ENCODE measurements at regions not wholly inside any gene's neighbourhood (a gene's known extent, or its start where the extent isn't known, plus 50 kb on each side); places are given as distances from the start of the nearest gene placed in this dataset.

DNA sequence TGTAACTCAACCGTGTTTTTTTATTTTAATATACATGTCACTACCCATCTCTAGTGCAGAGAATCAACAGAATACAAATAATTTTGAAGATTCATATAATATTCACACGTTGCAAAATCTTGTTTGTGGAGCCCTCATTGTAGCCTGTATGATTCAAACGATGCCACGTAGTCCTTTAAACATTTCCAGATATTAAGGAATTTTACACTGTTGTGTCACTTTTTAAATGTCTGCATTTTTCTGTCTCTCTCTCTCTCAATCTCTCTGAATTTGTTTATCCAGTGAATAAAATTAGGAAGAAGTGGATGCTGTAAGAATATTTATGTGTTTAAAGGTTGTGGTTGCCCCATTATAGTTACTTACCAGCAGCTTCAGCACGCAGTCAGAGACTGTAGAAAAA lies 262.0 kb downstream of the PAX1 start (continued):
- TF ChIP-seq CTBP2 (IDR thresholded peaks at IDR 0.05; ENCODE audit: borderline replicate concordance, insufficient read depth, insufficient read length, low read length) (no peak), CEBPB (IDR thresholded peaks at IDR 0.05; ENCODE audit: low read depth, low read length) (no peak), EGR1 (IDR thresholded peaks at IDR 0.05; ENCODE audit: borderline replicate concordance, low read depth, low read length) (no peak), CHD2 (IDR thresholded peaks at IDR 0.05; ENCODE audit: low read length) (no peak), RFX5 (IDR thresholded peaks at IDR 0.05; ENCODE audit: borderline replicate concordance, low read depth, low read length) (no peak), POU5F1 (IDR thresholded peaks at IDR 0.05; ENCODE audit: low read depth, low read length) (no peak), TAF1 (IDR thresholded peaks at IDR 0.05; ENCODE audit: low read depth, low read length) (no peak), POLR2A (IDR thresholded peaks at IDR 0.05; ENCODE audit: control extremely low read depth in 1 of 2, low read depth in 2 of 2, low read length in 2 of 2) (no peak), POLR2AphosphoS5 (IDR thresholded peaks at IDR 0.05; ENCODE audit: low read depth, low read length) (no peak)

Data from H1 (cell line).